ENCODE measurements at regions not wholly inside any gene's neighbourhood (a gene's known extent, or its start where the extent isn't known, plus 50 kb on each side); places are given as distances from the start of the nearest gene placed in this dataset.

- Histone ChIP-seq H2AFZ (ENCODE audit: low read depth) (no peak overlapping the region), H3K79me2 (ENCODE audit: insufficient read depth, low read depth) (no peaks in the 10 kb centered on the region), H4K20me1 (ENCODE audit: insufficient read depth) (no peaks in the 10 kb centered on the region), H3K9ac (no peak overlapping the region), H3K4me3 (IDR thresholded peaks at IDR 0.05; ENCODE audit: insufficient read depth, low read depth, low read length) (no peak overlapping the region), H3K27ac (no peak overlapping the region), H3K4me1 (ENCODE audit: low read depth, poor library complexity, severe bottlenecking) (no peaks in the 10 kb centered on the region), H3K27me3 (ENCODE audit: insufficient read depth, low read depth) (no peaks in the 10 kb centered on the region), H3K4me2 (no peak overlapping the region), H3K36me3 (ENCODE audit: insufficient read depth) (no peaks in the 10 kb centered on the region)
- TF ChIP-seq, protein P1, sequence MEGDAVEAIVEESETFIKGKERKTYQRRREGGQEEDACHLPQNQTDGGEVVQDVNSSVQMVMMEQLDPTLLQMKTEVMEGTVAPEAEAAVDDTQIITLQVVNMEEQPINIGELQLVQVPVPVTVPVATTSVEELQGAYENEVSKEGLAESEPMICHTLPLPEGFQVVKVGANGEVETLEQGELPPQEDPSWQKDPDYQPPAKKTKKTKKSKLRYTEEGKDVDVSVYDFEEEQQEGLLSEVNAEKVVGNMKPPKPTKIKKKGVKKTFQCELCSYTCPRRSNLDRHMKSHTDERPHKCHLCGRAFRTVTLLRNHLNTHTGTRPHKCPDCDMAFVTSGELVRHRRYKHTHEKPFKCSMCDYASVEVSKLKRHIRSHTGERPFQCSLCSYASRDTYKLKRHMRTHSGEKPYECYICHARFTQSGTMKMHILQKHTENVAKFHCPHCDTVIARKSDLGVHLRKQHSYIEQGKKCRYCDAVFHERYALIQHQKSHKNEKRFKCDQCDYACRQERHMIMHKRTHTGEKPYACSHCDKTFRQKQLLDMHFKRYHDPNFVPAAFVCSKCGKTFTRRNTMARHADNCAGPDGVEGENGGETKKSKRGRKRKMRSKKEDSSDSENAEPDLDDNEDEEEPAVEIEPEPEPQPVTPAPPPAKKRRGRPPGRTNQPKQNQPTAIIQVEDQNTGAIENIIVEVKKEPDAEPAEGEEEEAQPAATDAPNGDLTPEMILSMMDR (conservative IDR thresholded peaks at IDR 0.05; ENCODE audit: low read depth, low read length) = no peak
Observed at GRCh38 chr5:8230868-8231267, 361.9 kb downstream of the MTRR start.

DNA sequence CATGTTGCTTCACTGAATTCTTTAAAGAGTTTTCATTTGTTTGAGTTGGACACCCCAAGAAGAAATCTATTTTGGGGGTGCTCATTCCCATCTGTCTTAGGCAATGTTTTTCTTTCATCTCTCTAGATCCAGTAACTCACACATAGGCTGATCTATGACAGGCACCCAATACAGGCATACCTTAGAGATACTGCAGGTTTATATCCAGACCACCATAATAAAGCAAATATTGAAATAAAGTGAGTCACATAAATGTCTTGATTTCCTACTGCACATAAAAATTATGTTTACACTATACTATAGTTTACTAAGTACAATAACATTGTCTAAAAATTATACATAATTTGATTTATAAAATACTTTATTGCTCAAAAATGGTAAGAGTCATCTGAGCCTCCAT lies 364.5 kb downstream of the MTRR start:
- Histone ChIP-seq H3K36me3 (ENCODE audit: insufficient read depth) (no peaks in the 10 kb centered on the region), H3K4me3 (IDR thresholded peaks at IDR 0.05; ENCODE audit: insufficient read depth, low read depth, low read length) (no peak overlapping the region), H3K27ac (no peak overlapping the region), H3K4me1 (ENCODE audit: low read depth, poor library complexity, severe bottlenecking) (no peaks in the 10 kb centered on the region), H4K20me1 (ENCODE audit: insufficient read depth) (no peaks in the 10 kb centered on the region), H3K9ac (no peak overlapping the region), H2AFZ (ENCODE audit: low read depth) (no peak overlapping the region), H3K27me3 (ENCODE audit: insufficient read depth, low read depth) (no peaks in the 10 kb centered on the region), H3K79me2 (ENCODE audit: insufficient read depth, low read depth) (no peaks in the 10 kb centered on the region), H3K4me2 (no peak overlapping the region)
- TF ChIP-seq, protein P1 (conservative IDR thresholded peaks at IDR 0.05; ENCODE audit: low read depth, low read length) = no peak

GRCh38 chr5:8234179-8234770 lies 365.3 kb downstream of the MTRR start:
- Histone ChIP-seq H3K9ac (no peak overlapping the region), H3K4me3 (IDR thresholded peaks at IDR 0.05; ENCODE audit: insufficient read depth, low read depth, low read length) (no peak overlapping the region), H3K4me2 (no peak overlapping the region), H3K36me3 (ENCODE audit: insufficient read depth) (no peaks in the 10 kb centered on the region), H4K20me1 (ENCODE audit: insufficient read depth) (no peaks in the 10 kb centered on the region), H3K27me3 (ENCODE audit: insufficient read depth, low read depth) (no peaks in the 10 kb centered on the region), H3K79me2 (ENCODE audit: insufficient read depth, low read depth) (no peaks in the 10 kb centered on the region), H3K27ac (no peak overlapping the region), H2AFZ (ENCODE audit: low read depth) (no peak overlapping the region), H3K4me1 (ENCODE audit: low read depth, poor library complexity, severe bottlenecking) (no peaks in the 10 kb centered on the region)
- TF ChIP-seq, protein P1 (conservative IDR thresholded peaks at IDR 0.05; ENCODE audit: low read depth, low read length) = no peak

DNA sequence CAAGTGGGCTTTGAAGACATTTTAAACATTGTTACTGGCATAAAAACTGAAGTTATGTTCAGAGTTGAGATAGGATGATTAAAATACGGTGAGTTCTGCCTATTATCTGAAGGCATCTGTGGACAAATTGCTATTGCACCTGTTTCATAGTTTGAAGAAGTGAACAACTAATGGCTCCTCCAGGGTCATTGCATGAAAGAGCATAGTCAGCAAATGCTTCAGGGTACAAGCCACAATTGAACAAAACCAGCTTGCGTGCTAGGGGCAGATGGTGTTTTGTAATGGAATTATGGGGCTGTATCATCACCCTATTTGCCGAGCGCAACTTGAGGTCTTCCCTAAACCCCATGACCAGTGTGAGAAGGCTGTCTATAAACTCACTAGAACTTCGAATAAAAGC lies 369.1 kb downstream of the MTRR start:
- Histone ChIP-seq H3K4me3 (IDR thresholded peaks at IDR 0.05; ENCODE audit: insufficient read depth, low read depth, low read length) (no peak overlapping the region), H4K20me1 (ENCODE audit: insufficient read depth) (no peaks in the 10 kb centered on the region), H3K36me3 (ENCODE audit: insufficient read depth) (no peaks in the 10 kb centered on the region), H3K27me3 (ENCODE audit: insufficient read depth, low read depth) (no peaks in the 10 kb centered on the region), H3K9ac (no peak overlapping the region), H3K4me1 (ENCODE audit: low read depth, poor library complexity, severe bottlenecking) (no peaks in the 10 kb centered on the region), H2AFZ (ENCODE audit: low read depth) (no peak overlapping the region), H3K4me2 (no peak overlapping the region), H3K27ac (no peak overlapping the region), H3K79me2 (ENCODE audit: insufficient read depth, low read depth) (no peaks in the 10 kb centered on the region)
- TF ChIP-seq, protein P1 (conservative IDR thresholded peaks at IDR 0.05; ENCODE audit: low read depth, low read length) = no peak

Measured in KMS-11 (cell line).